ENCODE measurements at regions not wholly inside any gene's neighbourhood (a gene's known extent, or its start where the extent isn't known, plus 50 kb on each side); places are given as distances from the start of the nearest gene placed in this dataset.

DNA sequence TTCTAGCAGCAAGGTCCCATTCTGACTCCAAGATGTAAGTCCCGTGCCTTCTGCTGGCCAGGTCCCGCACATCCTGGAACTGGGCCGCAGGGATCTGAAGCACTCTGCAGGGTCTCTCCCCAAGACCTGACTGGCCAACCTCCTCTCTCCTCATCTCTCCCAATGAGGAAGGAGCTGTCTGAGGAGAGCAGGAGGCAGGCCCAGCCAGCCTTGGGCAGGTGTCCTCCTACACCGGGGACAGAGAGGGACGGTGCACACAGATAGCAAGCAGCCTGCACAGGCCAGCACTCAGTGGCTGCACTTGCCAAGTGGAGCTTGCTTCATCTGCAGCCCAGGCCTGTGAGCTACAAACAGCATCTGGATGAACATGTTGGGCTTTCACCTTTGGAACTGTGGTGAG lies 76.8 kb upstream of the CD93 start:
- no peak for TF ChIP-seq CTCF (IDR thresholded peaks at IDR 0.05; ENCODE audit: low read depth, low read length)
- no peak overlapping the region for H3K4me3 ChIP-seq (replicated peaks in 1 of 2; ENCODE audit: low read depth in 2 of 2, low read length in 2 of 2)
- no peak for DNase-seq (ENCODE audit: low read depth in 2 of 2)

- TF ChIP-seq CTCF (IDR thresholded peaks at IDR 0.05; ENCODE audit: low read depth, low read length) = no peak
- no peak overlapping the region for H3K4me3 ChIP-seq (replicated peaks in 1 of 2; ENCODE audit: low read depth in 2 of 2, low read length in 2 of 2)
- DNase-seq (ENCODE audit: low read depth in 2 of 2) = peak; percentile 96 to 98
Measured at GRCh38 chr20:23161968-23162696, 76.0 kb upstream of the CD93 start.

GRCh38 chr20:23161244-23161891 lies 75.2 kb upstream of the CD93 start:
- no peak for TF ChIP-seq CTCF (IDR thresholded peaks at IDR 0.05; ENCODE audit: low read depth, low read length)
- H3K4me3 ChIP-seq (replicated peaks in 1 of 2; ENCODE audit: low read depth in 2 of 2, low read length in 2 of 2) = no peak overlapping the region
- DNase-seq (ENCODE audit: low read depth in 2 of 2) = peak; percentile 37 to 57

GRCh38 chr20:23160536-23161243 lies 74.6 kb upstream of the CD93 start:
- peak in 1 of 2 donors; percentile 59 for DNase-seq (ENCODE audit: low read depth in 2 of 2)
- TF ChIP-seq CTCF (IDR thresholded peaks at IDR 0.05; ENCODE audit: low read depth, low read length) = no peak
- H3K4me3 ChIP-seq (replicated peaks in 1 of 2; ENCODE audit: low read depth in 2 of 2, low read length in 2 of 2) = no peak overlapping the region

GRCh38 chr20:23159947-23160318 lies 73.8 kb upstream of the CD93 start:
- H3K4me3 ChIP-seq (replicated peaks in 1 of 2; ENCODE audit: low read depth in 2 of 2, low read length in 2 of 2) = no peak overlapping the region
- no peak for TF ChIP-seq CTCF (IDR thresholded peaks at IDR 0.05; ENCODE audit: low read depth, low read length)
- no peak for DNase-seq (ENCODE audit: low read depth in 2 of 2)

GRCh38 chr20:23159256-23159946 lies 73.3 kb upstream of the CD93 start:
- no peak overlapping the region for H3K4me3 ChIP-seq (replicated peaks in 1 of 2; ENCODE audit: low read depth in 2 of 2, low read length in 2 of 2)
- no peak for DNase-seq (ENCODE audit: low read depth in 2 of 2)
- TF ChIP-seq CTCF (IDR thresholded peaks at IDR 0.05; ENCODE audit: low read depth, low read length) = no peak

Data from cardiac fibroblast (primary cell).